Neural progenitor cell (in vitro differentiated cells): ENCODE measurements at regions not wholly inside any gene's neighbourhood (a gene's known extent, or its start where the extent isn't known, plus 50 kb on each side); places are given as distances from the start of the nearest gene placed in this dataset.

Experiments used
- CTCF ChIP-seq: fragments of 200-600 bp; sonication (generic); IDR thresholded peaks from 2 replicates; pipeline ENCODE4 v1.5.1; 2017; ENCODE audit warnings: antibody characterized with exemption, mild to moderate bottlenecking
- EZH2phosphoT487 ChIP-seq: fragments of 200-600 bp; sonication (generic); IDR thresholded peaks from 2 replicates; pipeline ENCODE4 v1.6.1; 2017; ENCODE audit warnings: antibody characterized with exemption

GRCh38 chr5:96316487-96316886, 116.6 kb downstream of the PCSK1 start:
- TF ChIP-seq CTCF (no peak), EZH2phosphoT487 (no peak)
